GM18519 (cell line): ENCODE measurements at regions not wholly inside any gene's neighbourhood (a gene's known extent, or its start where the extent isn't known, plus 50 kb on each side); places are given as distances from the start of the nearest gene placed in this dataset.

Experiments
- ATAC-seq: cut with Tn5 transposase; IDR thresholded peaks from one replicate; pipeline ENCODE4 v1.9.1; 2021; ENCODE audit warnings: mild to moderate bottlenecking, moderate library complexity; ENCODE audit not compliant: unreplicated experiment, low FRiP score

DNA sequence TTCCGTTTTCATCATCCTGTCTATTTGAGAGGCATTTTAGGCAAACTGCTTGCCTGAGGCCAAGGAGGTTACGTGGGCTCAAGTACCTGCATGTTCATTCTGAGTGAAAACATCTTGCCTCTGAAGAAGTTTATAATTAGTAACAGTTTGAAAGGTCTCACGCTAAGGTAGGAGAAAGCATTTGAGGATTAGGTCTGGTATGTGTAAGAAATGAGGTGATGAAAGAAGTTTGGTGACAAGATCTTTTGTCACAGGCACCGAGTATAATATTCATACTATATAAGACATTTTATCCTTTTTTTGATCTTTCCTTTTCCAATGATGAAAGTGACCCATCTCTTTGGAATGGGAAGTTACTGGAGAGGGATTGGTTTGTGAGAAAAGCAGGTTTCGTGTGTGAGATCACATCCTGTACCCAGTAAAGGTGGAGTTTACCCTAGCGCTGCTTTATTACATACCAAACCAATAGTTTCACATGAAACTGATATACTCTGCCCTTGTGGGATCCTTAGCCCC, 98.7 kb upstream of the PDC start:
- ATAC-seq: no peak

DNA sequence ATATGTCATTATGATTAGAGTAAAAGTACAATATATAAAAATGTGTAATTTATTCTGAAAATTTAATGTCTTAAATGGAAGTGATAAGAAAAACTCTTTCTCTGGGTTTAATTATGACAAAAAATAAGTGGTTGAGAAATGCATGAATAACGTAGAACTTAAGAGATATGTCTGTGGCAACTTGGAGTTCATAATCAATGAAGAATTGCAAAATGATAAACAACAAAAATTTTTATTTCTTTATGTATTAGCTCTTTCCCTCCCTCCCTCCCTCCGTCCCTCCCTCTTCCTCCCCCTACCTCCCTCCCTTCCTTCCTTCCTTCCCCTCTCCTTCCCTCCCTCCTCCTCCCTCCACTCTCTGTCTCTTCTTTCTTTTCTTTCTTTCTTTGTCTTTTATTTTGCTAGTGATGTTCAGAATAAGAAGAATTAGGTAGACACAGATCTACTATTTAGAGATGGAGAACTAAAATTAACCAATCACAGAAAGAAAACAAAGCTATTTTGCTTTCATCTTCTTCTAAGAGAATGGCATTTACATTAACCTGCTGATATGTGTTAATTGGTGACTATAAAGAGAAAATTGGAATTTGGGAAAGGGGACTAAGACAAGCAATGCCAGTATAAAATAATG, 96.3 kb upstream of the PDC start:
- no peak for ATAC-seq

DNA sequence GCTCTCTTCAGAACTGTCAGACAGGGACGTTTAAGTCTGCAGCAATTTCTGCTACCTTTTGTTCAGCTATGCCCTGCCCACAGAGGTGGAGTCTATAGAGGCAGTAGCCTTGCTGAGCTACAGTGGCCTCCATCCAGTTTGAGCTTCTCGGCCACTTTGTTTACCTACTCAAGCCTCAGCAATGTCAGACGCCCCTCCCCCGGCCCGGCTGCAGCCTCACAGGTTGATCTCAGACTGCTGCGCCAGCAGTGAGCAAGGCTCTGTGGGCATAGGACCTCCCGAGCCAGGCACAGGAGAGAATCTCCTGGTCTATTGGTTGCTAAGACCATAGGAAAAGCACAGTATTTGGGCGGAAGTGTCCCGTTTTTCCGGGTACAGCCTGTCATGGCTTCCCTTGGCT, 89.9 kb upstream of the PDC start:
- ATAC-seq: no peak

DNA sequence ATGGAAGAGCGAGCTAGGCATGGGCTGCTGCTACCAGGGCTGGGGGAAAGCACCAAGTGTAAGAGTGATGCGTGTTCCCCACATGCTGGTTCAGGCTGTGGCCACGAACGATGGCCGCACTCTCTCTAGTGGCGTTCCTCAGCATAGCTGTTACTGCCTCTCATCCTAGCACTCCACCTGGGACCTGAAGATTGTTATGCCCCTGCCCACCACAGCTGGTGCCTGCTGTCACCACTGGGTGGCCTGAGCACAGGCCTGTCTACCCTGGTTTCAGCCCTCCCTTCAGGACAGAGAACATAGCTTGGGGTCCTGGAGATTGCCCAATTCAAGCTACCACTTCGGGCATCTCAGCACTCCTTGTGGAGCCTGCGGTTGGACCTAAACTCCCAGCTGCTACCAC, 80.1 kb upstream of the PDC start:
- no peak for ATAC-seq

DNA sequence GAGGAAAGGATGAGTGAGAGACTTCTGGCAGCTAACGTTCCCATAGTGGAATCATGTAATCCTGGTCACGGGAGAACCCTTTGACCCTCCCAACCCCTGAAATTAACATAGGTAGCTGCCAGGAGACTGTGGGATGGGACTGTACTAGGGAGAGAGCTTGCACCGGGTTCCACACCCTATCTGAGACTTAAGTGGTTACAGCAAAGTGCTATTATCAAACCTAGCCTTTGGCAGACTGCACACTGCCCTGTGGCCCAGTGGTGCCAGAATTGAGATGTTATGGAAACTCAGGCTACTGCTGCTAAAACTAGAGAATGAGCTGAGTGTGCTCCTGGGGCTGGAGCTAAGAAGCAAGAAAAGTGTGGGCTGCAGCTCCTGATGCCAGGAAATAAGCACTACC, 79.6 kb upstream of the PDC start:
- no peak for ATAC-seq

DNA sequence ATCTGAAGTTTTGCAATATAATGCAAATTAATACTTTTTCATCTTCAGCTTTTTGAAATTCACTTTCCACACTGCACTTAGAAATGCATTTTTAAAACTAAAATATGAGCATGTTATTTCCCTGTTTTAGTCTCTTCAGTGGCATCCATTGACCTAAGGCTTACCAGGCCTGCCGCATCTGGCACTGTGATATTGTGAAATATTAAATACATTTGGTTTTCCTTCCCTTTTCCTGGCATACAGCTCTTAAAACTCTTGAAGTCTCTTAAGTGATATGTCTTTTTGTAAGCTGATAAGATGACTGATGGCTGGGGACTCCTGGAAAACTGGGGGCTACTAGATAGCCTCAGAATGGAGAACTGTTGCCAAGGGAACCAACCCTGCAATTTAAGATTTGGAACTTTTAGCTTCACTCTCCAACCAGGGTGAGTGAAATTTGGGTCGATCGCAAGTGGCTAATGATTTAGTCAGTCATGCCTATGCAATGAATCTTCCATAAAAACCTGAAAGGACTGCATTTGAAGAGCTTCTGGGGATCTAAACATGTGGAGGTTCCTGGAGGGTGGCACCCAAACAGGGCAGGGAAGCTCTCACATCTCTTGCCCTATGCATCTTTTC, 75.5 kb upstream of the PDC start:
- ATAC-seq: no peak

DNA sequence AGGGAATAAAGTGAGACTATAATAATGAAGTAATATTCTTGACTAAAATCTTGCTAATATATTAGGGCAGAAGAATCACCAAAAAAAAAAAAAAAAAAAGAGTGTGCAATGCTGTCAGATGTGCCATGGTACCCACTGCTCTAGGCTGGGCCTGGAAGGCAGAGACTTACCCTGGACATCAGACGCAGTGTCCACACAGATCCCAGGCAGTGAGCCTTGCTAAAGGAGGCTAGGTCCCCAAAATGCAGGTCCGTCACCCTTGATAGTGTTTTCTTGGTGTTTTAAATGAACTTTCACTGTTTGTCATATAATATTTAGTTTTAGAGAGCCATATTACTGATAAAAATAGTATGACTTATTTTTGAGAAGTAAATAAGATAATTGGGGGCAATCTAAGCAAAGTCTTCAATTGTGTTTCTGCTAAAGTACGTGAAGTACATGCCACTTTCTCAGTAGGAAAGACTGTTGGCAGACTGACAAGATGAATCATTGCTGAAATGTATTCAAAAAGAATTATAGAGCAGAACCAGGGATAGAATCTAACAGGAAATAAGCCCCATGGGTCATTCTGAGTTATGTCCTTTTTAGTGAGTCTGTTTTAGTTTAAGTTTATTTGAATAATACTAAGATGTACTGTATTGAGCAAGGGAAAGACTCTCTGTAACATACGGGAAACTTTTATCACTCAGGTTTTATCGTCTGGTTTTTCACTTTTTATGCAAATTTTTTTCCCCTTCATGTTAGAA, 74.6 kb upstream of the PDC start:
- no peak for ATAC-seq

DNA sequence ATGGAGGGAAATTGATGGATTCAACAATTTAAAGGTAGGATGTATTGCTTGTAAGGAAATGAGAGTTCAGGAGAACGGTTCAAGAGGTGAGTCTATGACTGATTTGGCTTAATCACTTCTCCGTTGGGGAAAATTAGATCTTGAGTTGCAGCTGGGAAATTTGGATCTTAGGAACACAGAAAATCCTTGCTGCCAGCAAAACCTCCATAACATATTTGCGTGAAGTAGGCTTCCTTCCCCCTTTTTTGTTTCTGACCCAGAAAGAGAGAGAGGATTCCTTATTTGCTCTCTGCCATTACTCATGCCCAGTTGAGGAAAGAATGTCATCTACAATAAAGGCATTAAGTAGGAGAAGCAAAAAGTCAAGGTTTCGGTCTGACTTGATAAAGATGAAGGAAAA, 73.5 kb upstream of the PDC start:
- ATAC-seq: no peak

DNA sequence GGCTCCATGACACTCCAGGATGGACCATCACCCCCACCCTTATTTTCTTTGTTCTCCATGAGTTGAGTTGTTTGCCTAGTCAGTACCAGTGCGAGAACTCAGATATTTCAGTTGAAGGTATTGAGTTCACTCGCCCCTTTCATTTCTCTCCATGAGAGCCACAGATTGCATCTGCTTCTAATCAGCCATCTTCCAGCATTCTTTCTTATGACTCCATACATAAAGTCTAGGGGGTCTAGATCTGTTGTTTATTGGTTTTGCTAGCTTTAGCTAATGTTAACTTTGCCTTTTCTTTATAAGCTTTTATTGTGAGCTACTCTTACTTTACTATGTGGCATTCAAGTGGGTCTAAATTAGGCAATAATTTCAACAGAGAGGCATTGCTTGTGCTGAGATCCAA, 71.6 kb upstream of the PDC start:
- no peak for ATAC-seq

DNA sequence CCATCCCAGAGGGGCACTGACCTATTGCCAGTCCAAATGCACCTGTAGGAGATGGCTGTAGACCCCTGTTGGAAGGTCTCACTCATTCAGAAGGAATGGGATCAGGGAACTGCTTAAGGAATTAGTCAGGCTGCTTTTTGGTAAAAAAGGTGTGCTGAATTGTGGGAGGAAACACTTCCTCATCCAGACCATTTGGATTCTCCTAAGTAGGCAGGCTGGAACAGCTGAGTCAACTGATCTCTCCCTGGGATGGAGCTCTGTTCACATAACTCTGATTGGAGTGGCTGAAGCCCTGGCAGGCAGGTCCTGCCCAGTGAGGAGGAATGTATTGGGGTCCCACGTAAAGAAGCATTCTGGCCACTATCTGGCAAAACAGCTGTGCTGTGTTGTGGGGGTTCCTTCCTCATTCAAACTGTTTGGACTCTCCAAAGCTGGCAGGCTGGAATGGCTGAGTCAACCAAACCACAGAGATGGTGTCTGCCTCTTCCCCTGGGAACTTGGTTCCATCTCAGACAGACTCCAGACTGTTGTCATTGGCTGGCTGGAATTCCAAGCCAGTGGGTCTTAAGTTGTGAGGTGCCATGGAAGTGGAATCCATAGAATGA, 70.7 kb upstream of the PDC start:
- ATAC-seq: no peak

DNA sequence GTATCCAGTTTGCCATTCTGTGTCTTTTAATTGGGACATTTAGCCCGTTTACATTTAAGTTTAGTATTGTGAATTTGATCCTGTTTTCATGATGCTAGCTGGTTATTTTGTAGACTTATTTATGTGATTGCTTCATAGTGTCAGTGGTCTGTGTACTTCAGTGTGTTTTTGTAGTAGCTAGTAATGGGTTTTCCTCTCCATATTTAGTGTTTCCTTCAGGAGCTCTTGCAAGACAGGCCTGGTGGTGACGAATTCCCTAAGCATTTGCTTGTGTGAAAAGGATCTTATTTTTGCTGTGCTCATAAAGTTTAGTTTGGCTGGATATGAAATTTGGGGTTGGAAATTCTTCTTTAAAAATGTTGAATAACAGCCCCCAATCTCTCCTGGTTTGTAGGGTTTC, 69.2 kb upstream of the PDC start:
- ATAC-seq: no peak

DNA sequence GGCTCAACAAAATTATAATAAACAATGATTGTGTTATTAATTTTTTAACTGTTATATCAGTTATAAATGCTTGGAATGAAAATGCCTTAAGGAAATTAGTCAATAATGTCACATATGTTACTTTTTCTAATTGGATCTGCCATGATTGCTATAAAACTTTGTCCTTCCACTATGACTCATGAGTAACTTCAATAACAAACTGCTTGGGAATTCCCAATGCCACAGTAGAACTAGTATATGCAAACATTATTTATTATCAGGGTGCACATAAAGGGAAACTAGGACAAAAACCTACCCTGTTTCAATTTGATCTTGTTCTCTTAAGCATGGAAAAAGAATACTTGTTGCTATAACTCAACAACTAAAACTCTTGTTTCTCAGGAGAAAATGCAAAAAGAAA, 59.1 kb upstream of the PDC start:
- ATAC-seq: no peak

DNA sequence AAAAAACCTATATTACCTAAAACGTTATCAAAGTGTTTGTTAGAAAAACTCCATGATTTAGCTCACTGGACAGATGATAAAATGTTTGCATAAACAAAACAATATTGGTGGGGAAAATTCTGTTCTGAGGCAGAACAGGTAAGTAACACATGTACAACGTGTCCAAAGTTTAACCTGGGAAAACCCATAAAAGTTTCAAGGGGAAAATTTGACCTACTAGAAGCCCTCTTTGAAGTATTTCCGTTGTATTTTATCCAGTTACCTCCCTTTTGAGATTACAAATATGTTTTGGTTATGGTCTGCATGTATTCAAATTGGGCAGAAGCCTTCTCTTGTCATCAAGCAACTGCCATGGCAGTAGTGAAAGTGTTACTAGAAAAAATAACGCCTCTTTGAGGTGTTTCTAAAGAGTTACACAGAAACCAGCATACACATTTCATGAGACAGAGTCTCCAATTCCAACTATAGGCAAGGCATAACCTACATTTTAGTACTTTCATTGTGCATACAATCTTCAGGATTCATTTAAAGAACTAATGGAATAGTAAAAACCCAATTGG, 58.0 kb upstream of the PDC start:
- ATAC-seq: peak; percentile 72

DNA sequence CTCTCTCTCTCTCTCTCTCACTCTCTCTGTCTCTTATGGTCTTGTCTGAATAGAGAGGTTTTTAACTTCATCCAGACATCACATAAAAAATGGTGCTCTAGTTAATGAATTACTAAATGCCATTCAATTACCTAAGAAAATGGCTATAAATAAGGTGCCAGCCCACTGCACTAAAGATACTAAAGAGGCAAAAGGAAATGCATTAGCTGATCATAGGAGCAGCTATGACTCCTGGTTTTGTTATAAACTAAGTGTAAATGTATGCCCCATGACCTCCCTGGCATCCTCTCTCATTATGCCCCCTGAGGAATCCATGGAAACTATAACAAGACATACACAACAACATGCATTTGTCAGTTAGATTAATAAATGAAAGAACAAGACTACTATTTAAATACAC, 57.5 kb upstream of the PDC start:
- no peak for ATAC-seq

DNA sequence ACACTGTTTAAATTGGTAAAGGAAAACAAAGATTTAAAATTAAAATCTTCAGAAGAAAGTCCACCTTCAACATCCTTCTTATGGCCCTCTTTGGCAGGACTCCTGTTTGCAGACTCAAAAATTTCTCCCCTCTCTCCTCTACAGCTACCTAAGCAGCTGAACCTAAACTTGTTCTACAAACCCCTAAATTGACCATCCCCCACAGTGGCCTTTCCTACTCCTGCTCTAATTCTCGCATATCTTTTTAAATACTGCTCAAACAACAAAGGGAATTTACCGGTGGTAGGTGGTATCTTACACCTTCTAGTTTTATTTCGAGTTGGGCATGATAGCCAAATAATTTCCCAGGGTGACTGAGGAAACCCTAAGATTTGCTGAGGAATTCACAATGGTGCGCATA, 53.5 kb upstream of the PDC start:
- no peak for ATAC-seq

DNA sequence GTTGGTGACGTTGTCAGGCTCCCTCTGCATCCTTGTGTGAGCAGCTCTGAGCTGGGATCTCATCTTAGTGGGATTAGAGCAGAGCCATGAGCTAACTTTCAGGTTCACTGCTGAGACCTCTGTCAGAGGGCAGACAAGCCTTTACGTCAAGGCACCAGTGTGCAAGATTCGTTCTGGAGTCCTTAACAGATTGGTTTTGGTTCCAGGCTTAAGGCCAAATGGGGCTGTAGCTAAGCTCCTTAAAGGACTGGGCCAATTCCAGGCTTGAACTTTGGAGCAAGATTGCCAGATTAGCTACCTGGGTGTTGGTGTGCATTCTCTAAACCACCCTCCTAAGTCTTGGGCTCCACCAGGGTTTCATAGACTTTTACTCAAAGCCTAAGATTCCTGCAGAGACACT, 52.6 kb upstream of the PDC start:
- ATAC-seq: no peak

DNA sequence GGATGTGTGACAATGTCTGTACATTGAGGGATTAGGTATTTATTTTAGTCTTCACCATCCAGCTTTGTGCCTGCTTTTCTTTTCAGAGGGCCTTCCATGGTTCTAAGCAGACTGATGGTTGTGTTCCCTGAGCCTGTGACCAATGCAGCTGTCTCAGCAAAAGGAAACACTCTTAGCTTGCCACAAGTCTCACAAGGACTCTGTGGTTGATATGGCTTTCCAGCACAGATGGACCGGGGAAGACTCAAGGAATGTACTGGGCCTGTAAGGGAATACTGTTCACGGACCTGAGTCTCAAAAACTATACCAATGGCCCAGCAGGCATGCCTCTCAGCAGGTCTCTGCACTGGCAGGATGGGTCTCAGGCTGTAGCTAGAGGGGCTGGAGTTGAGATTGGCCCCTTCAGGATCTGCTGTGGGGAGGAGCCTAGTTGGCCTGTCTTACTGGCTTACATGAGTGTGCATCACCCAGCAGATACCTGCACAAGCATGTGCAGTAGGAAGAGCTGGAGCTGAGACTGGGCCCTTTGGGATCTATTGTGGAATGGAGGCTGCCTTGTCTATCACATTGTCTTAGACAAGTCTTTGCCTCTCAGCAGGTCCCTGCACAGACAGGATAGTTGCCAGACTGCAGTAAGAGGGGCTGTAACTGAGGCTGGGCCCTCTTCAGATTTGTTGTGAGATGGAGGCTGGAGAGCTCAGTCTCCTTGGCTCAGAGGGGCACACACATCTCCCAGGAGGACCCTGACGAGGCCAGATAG, 52.0 kb upstream of the PDC start:
- no peak for ATAC-seq

DNA sequence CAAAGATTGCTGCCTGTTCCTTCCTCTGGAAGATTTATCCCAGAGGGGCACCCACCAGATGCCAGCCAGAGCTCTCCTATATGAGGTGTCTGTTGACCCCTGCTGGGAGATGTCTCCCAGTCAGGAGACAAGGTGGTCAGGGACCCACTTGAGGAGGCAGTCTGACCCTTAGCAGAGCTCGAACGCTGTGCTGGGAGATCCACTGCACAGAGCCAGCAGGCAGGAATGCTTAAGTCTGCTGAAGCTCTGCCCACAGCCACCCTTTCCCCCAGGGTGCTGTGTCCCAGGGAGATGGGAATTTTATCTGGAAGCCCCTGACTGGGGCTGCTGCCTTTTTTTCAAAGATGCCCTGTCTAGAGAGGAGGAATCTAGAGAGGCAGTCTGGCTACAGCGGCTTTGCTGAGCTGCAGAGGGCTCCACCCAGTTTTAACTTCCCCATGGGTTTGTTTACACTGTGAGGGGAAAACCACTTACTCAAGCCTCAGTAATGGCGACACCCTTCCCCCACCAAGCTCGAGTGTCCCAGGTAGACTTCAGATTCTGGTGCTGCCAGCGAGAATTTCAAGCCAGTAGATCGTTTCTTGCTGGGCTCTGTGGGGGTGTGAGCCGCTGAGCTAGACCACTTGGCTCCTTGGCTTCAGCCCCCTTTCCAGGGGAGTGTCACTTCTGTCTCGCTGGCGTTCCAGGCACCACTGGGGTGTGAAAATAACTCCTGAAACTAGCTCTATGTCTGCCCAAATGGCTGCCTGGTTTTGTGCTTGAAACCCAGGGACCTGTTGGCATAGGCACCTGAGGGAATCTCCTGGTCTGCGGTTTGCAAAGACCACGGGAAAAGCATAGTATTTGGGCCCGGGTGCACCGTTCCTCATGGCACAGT, 51.1 kb upstream of the PDC start:
- ATAC-seq: peak; percentile 91
